Esophagus muscularis mucosa (tissue), 3 donors: ENCODE measurements at regions not wholly inside any gene's neighbourhood (a gene's known extent, or its start where the extent isn't known, plus 50 kb on each side); places are given as distances from the start of the nearest gene placed in this dataset.

Experiments used
- CTCF ChIP-seq, 3 experiments: fragments of 200-600 bp in 2 of 3; fragments of 450-650 bp in 1 of 3; sonication (generic) in 2 of 3; IDR thresholded peaks; one replicate each; pipeline ENCODE4 v1.5.1; 2017 to 2019; ENCODE audit warnings: antibody characterized with exemption in 3 of 3, mild to moderate bottlenecking in 2 of 3, moderate library complexity in 1 of 3
- POLR2AphosphoS5 ChIP-seq, 2 donors: sonication (generic); formaldehyde crosslinking; IDR thresholded peaks; one replicate each; pipeline ENCODE4 v1.6.1; 2017; ENCODE audit warnings: antibody characterized with exemption in 2 of 2

- TF ChIP-seq CTCF (IDR thresholded peaks at IDR 0.05), result no peak
- TF ChIP-seq POLR2AphosphoS5 (IDR thresholded peaks at IDR 0.05), result no peak
Observed at GRCh38 chr7:3140834-3141233, 97.2 kb upstream of the CARD11 start.
